Naive thymus-derived CD4-positive, alpha-beta T cell (primary cell): ENCODE measurements at regions not wholly inside any gene's neighbourhood (a gene's known extent, or its start where the extent isn't known, plus 50 kb on each side); places are given as distances from the start of the nearest gene placed in this dataset.

Experiments
- ATAC-seq: fragments of 150-1000 bp; cut with Tn5 transposase; 2 replicates; pipeline ENCODE4 v1.10.0; 2021; ENCODE audit warnings: mild to moderate bottlenecking, moderate library complexity
- CTCF ChIA-PET: fragments of 350-600 bp; sonication (Branson Sonifier 250); formaldehyde crosslinking; loops from one replicate; lab custom pipeline; 2021; ENCODE audit warnings: antibody characterized with exemption; lab: Charles Lee
- POLR2A ChIA-PET: fragments of 350-600 bp; sonication (Branson Sonifier 250); formaldehyde crosslinking; loops from one replicate; lab custom pipeline; 2021; ENCODE audit warnings: antibody characterized with exemption, inconsistent platforms; lab: Charles Lee
- DNase-seq, 9 donors: peaks; one replicate each; pipeline versions ENCODE4 v3.0.0 to v3.0.0-alpha.2; 2020 to 2022; ENCODE audit warnings: mixed read lengths in 1 of 9
- H3K27ac ChIP-seq: one replicate; pipeline ENCODE4 v1.7.0; 2013; ENCODE audit warnings: mild to moderate bottlenecking, low read depth, low read length, moderate library complexity
- H3K27me3 ChIP-seq, 2 donors: one replicate each; pipeline ENCODE4 v1.7.0; 2013; ENCODE audit warnings: low read length in 2 of 2, mild to moderate bottlenecking in 2 of 2, moderate library complexity in 2 of 2; ENCODE audit not compliant: control insufficient read depth in 2 of 2, insufficient read depth in 2 of 2
- H3K36me3 ChIP-seq, 3 experiments: 1 replicate in 2 of 3; 2 replicates in 1 of 3; pipeline ENCODE4 v1.7.0; 2013; ENCODE audit warnings: low read length in 3 of 3, mild to moderate bottlenecking in 3 of 3, moderate library complexity in 1 of 3; ENCODE audit not compliant: insufficient read depth in 3 of 3, control insufficient read depth in 2 of 3
- H3K4me1 ChIP-seq, 2 donors: one replicate each; pipeline ENCODE4 v1.7.0; 2013; ENCODE audit warnings: low read length in 2 of 2, mild to moderate bottlenecking in 2 of 2, moderate library complexity in 1 of 2; ENCODE audit not compliant: control insufficient read depth in 2 of 2, insufficient read depth in 2 of 2
- H3K4me3 ChIP-seq: 2 replicates; pipeline ENCODE4 v1.7.0; 2013; ENCODE audit warnings: mild to moderate bottlenecking, low read length
- H3K9me3 ChIP-seq, 3 experiments: 1 replicate in 2 of 3; 2 replicates in 1 of 3; pipeline ENCODE4 v1.7.0; 2013; ENCODE audit warnings: low read length in 3 of 3; ENCODE audit not compliant: control insufficient read depth in 2 of 3
- H3K27ac Mint-ChIP-seq, 9 donors: one replicate each; pipeline ENCODE4 v1.8.0; 2020 to 2022; ENCODE audit warnings: mixed read lengths in 9 of 9, mild to moderate bottlenecking in 8 of 9, moderate library complexity in 5 of 9, inconsistent platforms in 2 of 9
- H3K27me3 Mint-ChIP-seq, 5 donors: one replicate each; pipeline ENCODE4 v1.8.0; 2021 to 2022; ENCODE audit warnings: mixed read lengths in 5 of 5, mild to moderate bottlenecking in 1 of 5
- H3K36me3 Mint-ChIP-seq, 5 donors: one replicate each; pipeline ENCODE4 v1.8.0; 2020 to 2022; ENCODE audit warnings: mixed read lengths in 5 of 5, mild to moderate bottlenecking in 3 of 5, inconsistent platforms in 1 of 5
- H3K4me1 Mint-ChIP-seq, 7 donors: one replicate each; pipeline ENCODE4 v1.8.0; 2020 to 2022; ENCODE audit warnings: mixed read lengths in 7 of 7, mild to moderate bottlenecking in 3 of 7, inconsistent platforms in 1 of 7
- H3K4me3 Mint-ChIP-seq, 10 donors: one replicate each; pipeline ENCODE4 v1.8.0; 2020 to 2022; ENCODE audit warnings: mild to moderate bottlenecking in 10 of 10, mixed read lengths in 10 of 10, moderate library complexity in 6 of 10, inconsistent platforms in 2 of 10
- H3K9me3 Mint-ChIP-seq, 11 donors: one replicate each; pipeline ENCODE4 v1.8.0; 2020 to 2022; ENCODE audit warnings: mixed read lengths in 11 of 11, mild to moderate bottlenecking in 4 of 11, inconsistent platforms in 1 of 11, moderate library complexity in 1 of 11
- intact Hi-C, 2 donors: fragments of 100-400 bp; cut with micrococcal nuclease; formaldehyde crosslinking; loops; one replicate each; pipeline ENCODE4 v1.15.1; 2023

DNA sequence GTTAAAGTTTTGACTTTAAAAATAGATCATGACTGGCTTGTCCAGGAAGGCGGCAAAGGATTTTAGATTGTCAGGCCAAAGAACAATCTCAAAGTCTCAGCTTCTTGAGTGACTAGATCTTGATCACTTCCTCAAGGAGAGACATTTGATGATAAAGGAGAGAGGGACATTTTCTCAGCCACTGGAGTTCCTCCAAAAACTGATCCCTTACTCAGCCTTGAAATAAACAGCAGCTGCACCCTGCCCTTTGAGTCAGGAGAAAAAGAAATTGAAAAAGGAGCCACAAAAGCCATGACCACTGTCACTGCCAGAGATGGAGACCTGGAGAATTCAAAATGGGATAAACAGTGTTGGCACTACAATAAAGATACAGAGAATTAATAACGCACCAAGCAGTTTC, 288.4 kb upstream of the PRMT6 start:
- Histone ChIP-seq H3K27ac (no peak overlapping the region), H3K4me1 (no peaks in the 10 kb centered on the region), H3K36me3 (no peaks in the 10 kb centered on the region), H3K4me3 (no peak overlapping the region), H3K27me3 (no peaks in the 10 kb centered on the region), H3K9me3 (no peaks in the 10 kb centered on the region)
- Mint-ChIP-seq H3K27ac (no peak overlapping the region), H3K9me3 (peaks cover 1 to 10% (median 5%) of the 10 kb centered on the region in 11 donors), H3K36me3 (no peaks in the 10 kb centered on the region), H3K4me3 (no peak overlapping the region), H3K4me1 (no peaks in the 10 kb centered on the region), H3K27me3 (no peaks in the 10 kb centered on the region)
- no peak for ATAC-seq
- DNase-seq: no peak
- ChIA-PET CTCF (no interaction called here), POLR2A (no interaction called here)
- intact Hi-C loops: no loop called here

DNA sequence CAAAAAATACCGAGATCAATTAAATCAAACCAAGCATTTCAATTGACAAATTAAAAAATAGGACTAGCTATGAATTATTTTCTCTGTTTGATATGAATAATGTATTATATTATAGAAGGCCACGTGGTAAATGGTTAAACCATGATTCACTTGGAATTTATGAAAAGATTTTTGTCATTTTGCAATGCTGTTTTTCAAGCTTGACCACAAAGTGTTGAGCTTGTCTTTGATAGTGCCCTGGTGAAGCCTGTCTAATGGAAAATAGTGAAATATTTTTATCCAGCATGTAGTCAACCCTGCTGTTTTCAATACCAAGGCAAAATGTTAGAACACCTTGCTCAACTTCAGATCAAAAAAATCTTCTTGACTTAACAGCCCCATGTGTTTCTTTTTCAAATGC, 288.0 kb upstream of the PRMT6 start:
- H3K9me3 ChIP-seq: peaks cover 0 to 4% (median 0%) of the 10 kb centered on the region in 3 experiments
- no peak overlapping the region for H3K4me3 ChIP-seq
- Mint-ChIP-seq H3K27ac (no peak overlapping the region), H3K36me3 (no peaks in the 10 kb centered on the region), H3K4me3 (no peak overlapping the region), H3K9me3 (peaks cover 1 to 14% (median 6%) of the 10 kb centered on the region in 11 donors), H3K27me3 (no peaks in the 10 kb centered on the region), H3K4me1 (no peaks in the 10 kb centered on the region)
- H3K27ac ChIP-seq: no peak overlapping the region
- no peaks in the 10 kb centered on the region for H3K27me3 ChIP-seq
- ChIA-PET CTCF (no interaction called here), POLR2A (no interaction called here)
- H3K36me3 ChIP-seq: no peaks in the 10 kb centered on the region
- no peaks in the 10 kb centered on the region for H3K4me1 ChIP-seq
- no peak for DNase-seq
- intact Hi-C loops: no loop called here
- no peak for ATAC-seq

DNA sequence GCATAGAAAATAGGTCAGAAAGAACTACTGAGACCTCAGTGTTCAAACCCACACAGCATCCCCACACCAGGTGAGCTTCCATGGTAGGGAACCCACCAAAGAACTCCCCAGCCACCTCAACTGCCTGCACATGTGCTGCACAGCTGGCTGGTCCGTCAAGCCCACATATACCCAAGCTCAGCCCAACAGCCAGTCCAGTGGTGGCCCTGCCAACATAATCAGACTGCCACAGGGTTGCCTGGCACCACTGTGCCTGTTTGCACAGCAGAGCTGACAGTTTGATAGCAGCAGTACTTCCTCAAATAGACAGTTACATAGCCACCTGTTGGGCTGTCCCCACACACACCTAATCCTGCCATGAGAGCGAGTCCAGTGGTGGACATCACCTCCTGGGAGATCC, 283.3 kb upstream of the PRMT6 start:
- H3K36me3 ChIP-seq: no peaks in the 10 kb centered on the region
- no peak overlapping the region for H3K4me3 ChIP-seq
- Mint-ChIP-seq H3K27me3 (no peaks in the 10 kb centered on the region), H3K9me3 (peaks cover 4 to 47% (median 20%) of the 10 kb centered on the region in 11 donors), H3K4me3 (no peak overlapping the region), H3K27ac (no peak overlapping the region), H3K36me3 (no peaks in the 10 kb centered on the region), H3K4me1 (no peaks in the 10 kb centered on the region)
- H3K9me3 ChIP-seq: peaks cover 0 to 10% (median 0%) of the 10 kb centered on the region in 3 experiments
- DNase-seq (no peak), ATAC-seq (no peak)
- ChIA-PET POLR2A (no interaction called here), CTCF (no interaction called here)
- intact Hi-C loops: no loop called here
- no peak overlapping the region for H3K27ac ChIP-seq
- no peaks in the 10 kb centered on the region for H3K27me3 ChIP-seq
- H3K4me1 ChIP-seq: no peaks in the 10 kb centered on the region

DNA sequence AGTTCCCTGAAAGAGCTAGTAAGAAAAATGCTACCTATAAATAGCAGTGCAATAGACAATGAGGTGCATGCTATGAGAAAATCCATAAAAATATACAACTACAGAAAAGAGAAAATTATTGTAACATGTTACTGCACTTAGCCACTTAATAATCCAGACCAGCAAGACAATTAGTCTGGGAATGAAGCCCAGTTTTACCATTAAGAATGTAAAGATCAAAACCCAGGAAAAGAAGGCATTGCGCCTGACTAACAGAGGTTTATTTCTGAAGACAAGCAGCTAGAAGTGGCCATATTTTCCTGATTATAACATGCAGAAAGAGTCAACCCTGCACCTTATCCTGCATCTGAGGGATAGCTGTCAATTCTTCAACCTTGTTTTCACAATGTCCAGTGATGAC, 276.4 kb upstream of the PRMT6 start:
- intact Hi-C loops: no loop called here
- ChIA-PET CTCF (no interaction called here), POLR2A (no interaction called here)
- Histone ChIP-seq H3K4me3 (no peak overlapping the region), H3K27ac (no peak overlapping the region), H3K9me3 (no peaks in the 10 kb centered on the region), H3K4me1 (no peaks in the 10 kb centered on the region), H3K36me3 (no peaks in the 10 kb centered on the region), H3K27me3 (no peaks in the 10 kb centered on the region)
- Mint-ChIP-seq H3K9me3 (peaks cover 1 to 35% (median 13%) of the 10 kb centered on the region in 11 donors), H3K36me3 (no peaks in the 10 kb centered on the region), H3K4me1 (no peaks in the 10 kb centered on the region), H3K27ac (no peak overlapping the region), H3K4me3 (no peak overlapping the region), H3K27me3 (no peaks in the 10 kb centered on the region)
- no peak for ATAC-seq
- no peak for DNase-seq

DNA sequence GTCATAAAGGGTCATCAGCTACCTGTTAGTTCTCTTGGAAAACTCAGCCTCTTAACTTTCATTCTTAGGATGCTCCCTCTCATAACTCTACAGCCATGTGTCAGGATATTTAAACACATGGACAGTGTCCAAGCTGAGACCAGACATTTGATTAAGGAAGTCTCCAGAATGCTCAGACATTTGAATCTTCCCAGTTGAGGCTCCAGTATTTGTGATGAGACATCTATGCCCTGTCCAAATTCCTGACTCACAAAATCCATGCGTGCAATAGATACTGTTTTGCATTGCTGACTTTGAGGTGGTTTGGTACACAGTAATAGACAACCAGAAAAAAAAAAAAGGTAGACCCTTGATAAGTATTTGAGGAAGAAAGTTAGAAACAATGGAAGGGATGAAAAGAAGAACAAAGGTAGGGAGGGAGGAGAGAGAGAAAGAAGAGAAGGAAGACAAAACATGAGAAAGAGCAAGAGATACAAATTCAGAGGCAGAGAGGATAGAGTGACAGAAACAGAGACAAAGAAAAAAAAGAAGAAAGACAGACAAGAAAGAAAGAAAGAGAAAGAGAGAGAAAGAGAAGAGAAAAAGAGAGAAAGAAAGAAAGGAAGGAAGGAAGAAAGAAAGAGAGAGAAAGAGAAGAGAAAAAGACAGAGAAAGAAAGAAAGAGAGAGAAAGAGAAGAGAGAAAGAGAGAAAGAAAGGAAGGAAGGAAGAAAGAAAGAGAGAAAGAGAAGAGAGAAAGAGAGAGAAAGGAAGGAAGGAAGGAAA, 275.5 kb upstream of the PRMT6 start:
- no peak for ATAC-seq
- Mint-ChIP-seq H3K9me3 (peaks cover 0 to 33% (median 6%) of the 10 kb centered on the region in 11 donors), H3K4me3 (no peak overlapping the region), H3K4me1 (no peaks in the 10 kb centered on the region), H3K27me3 (no peaks in the 10 kb centered on the region), H3K36me3 (no peaks in the 10 kb centered on the region), H3K27ac (no peak overlapping the region)
- Histone ChIP-seq H3K9me3 (no peaks in the 10 kb centered on the region), H3K4me3 (no peak overlapping the region), H3K36me3 (no peaks in the 10 kb centered on the region), H3K27me3 (no peaks in the 10 kb centered on the region), H3K27ac (no peak overlapping the region), H3K4me1 (no peaks in the 10 kb centered on the region)
- intact Hi-C loops: no loop called here
- POLR2A ChIA-PET: no interaction called here
- CTCF ChIA-PET: no interaction called here
- DNase-seq: no peak

DNA sequence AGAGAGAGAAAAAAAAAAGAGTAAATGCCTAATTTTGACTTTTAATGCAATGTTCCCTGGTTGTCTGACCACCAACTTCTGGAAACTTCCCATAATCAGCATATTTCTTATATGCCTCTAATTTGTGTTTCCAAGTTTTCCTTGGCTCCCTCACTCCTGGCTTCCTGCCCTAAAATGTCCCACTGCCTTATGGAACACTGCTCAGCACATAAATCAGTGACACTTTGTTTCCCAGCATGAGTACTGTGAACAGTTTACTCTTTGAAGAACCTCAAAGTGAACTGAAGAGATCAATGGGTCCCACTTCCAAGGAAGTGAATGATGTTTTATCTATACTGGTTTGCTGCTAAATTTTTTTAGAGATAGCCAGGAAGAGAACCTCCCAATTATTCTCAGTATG, 271.3 kb upstream of the PRMT6 start:
- Histone ChIP-seq H3K4me1 (no peaks in the 10 kb centered on the region), H3K9me3 (no peaks in the 10 kb centered on the region), H3K4me3 (no peak overlapping the region), H3K27me3 (no peaks in the 10 kb centered on the region), H3K36me3 (no peaks in the 10 kb centered on the region), H3K27ac (no peak overlapping the region)
- intact Hi-C loops: no loop called here
- no peaks in the 10 kb centered on the region for H3K36me3 Mint-ChIP-seq
- no peak for ATAC-seq
- no peaks in the 10 kb centered on the region for H3K27me3 Mint-ChIP-seq
- no peak for DNase-seq
- H3K4me1 Mint-ChIP-seq: no peaks in the 10 kb centered on the region
- H3K27ac Mint-ChIP-seq: no peak overlapping the region
- peaks cover 0 to 18% (median 5%) of the 10 kb centered on the region in 11 donors for H3K9me3 Mint-ChIP-seq
- POLR2A ChIA-PET: no interaction called here
- H3K4me3 Mint-ChIP-seq: no peak overlapping the region
- CTCF ChIA-PET: no interaction called here

DNA sequence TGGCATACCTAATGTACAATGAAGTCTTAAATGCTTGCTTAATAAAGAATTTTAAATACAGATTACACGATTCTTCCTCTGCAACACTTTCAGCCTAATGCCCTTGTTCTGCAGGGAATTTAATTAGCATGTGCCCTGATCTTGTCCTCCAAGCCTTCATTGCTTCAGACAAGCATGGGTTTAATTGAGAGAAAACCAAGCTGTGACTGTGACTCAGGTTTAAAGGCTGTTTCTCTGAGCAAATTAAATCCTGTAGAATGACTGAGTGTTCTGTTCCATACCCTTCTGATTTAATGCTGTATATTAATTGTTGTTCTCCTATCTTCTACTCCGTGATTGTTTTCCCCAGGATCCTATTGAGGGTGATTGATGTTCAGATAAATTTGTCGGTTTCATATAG, 269.0 kb upstream of the PRMT6 start:
- POLR2A ChIA-PET: no interaction called here
- Mint-ChIP-seq H3K4me1 (no peaks in the 10 kb centered on the region), H3K27me3 (no peaks in the 10 kb centered on the region), H3K9me3 (peaks cover 0 to 15% (median 2%) of the 10 kb centered on the region in 11 donors), H3K36me3 (no peaks in the 10 kb centered on the region), H3K27ac (no peak overlapping the region), H3K4me3 (no peak overlapping the region)
- intact Hi-C loops: no loop called here
- H3K27me3 ChIP-seq: no peaks in the 10 kb centered on the region
- no peak for ATAC-seq
- no peak overlapping the region for H3K27ac ChIP-seq
- DNase-seq: no peak
- CTCF ChIA-PET: no interaction called here
- H3K4me3 ChIP-seq: no peak overlapping the region
- no peaks in the 10 kb centered on the region for H3K4me1 ChIP-seq
- H3K9me3 ChIP-seq: no peaks in the 10 kb centered on the region
- no peaks in the 10 kb centered on the region for H3K36me3 ChIP-seq
